K562 (cell line): ENCODE measurements at regions not wholly inside any gene's neighbourhood (a gene's known extent, or its start where the extent isn't known, plus 50 kb on each side); places are given as distances from the start of the nearest gene placed in this dataset.

Experiments
- CCNT2 ChIP-seq: IDR thresholded peaks from 2 replicates; pipeline ENCODE4 v1.6.1; 2011; ENCODE audit warnings: borderline replicate concordance, low read depth, mild to moderate bottlenecking, moderate library complexity, mixed read lengths, low read length; ENCODE audit not compliant: insufficient read length; ENCODE audit errors: extremely low read depth
- HMGN3 ChIP-seq: IDR thresholded peaks from 2 replicates; pipeline ENCODE4 v1.6.1; 2011; ENCODE audit warnings: borderline replicate concordance, low read depth, mild to moderate bottlenecking, mixed read lengths, low read length; ENCODE audit not compliant: insufficient read length; ENCODE audit errors: extremely low read depth
- KLF1 ChIP-seq: fragments of 450-650 bp; IDR thresholded peaks from 2 replicates; pipeline ENCODE4 v1.6.1; 2016; ENCODE audit warnings: missing genetic modification characterization, missing compliant biosample characterization
- MYNN ChIP-seq, 2 experiments: sonication (generic); formaldehyde crosslinking in 1 of 2; IDR thresholded peaks; 2 replicates each; pipeline versions ENCODE4 v1.5.0 to v1.6.1; 2016 to 2020; ENCODE audit warnings: antibody characterized with exemption in 1 of 2, missing genetic modification reagents in 1 of 2
- PHTF2 ChIP-seq: fragments of 250-450 bp; sonication (Bioruptor Pico); IDR thresholded peaks from 2 replicates; pipeline ENCODE4 v1.5.0; 2021; ENCODE audit warnings: mild to moderate bottlenecking
- ZNF23 ChIP-seq: fragments of 250-450 bp; sonication (Bioruptor Pico); IDR thresholded peaks from 2 replicates; pipeline ENCODE4 v1.4.0; 2020; ENCODE audit warnings: mild to moderate bottlenecking
- TF ChIP-seq, protein P1 (sequence below): fragments of 250-450 bp; sonication (Bioruptor Pico); IDR thresholded peaks from 2 replicates; pipeline ENCODE4 v1.4.0; 2020
- TF ChIP-seq, protein P2 (sequence below), 2 experiments: fragments of 250-450 bp in 1 of 2; fragments of 450-650 bp in 1 of 2; sonication (Bioruptor Pico) in 1 of 2; IDR thresholded peaks; 2 replicates each; pipeline versions ENCODE4 v1.6.1 to v1.8.0; 2016 to 2021; ENCODE audit warnings: mild to moderate bottlenecking in 2 of 2, moderate library complexity in 2 of 2, missing compliant biosample characterization in 1 of 2, missing genetic modification characterization in 1 of 2

DNA sequence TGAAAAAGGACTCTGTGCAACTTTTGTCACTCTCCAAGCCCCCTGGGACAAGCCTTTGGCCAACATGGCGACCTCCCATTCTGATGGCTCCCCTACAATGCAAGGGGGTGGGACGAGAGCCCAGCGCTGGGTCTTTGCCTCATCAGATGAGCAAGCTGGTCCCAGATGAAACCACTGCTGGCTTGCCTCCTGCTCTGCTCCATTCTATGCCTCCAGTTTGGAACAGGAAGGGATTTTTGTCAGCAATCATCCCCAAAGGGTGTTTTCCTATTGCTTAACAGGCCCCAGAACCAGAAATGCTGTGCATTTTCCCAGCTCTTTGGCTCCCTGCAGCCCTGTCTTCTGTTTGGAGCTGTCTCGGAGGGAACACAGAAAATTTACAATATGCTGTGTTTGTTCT, 412.7 kb downstream of the MAFB start (continued):
- TF ChIP-seq, protein P1, sequence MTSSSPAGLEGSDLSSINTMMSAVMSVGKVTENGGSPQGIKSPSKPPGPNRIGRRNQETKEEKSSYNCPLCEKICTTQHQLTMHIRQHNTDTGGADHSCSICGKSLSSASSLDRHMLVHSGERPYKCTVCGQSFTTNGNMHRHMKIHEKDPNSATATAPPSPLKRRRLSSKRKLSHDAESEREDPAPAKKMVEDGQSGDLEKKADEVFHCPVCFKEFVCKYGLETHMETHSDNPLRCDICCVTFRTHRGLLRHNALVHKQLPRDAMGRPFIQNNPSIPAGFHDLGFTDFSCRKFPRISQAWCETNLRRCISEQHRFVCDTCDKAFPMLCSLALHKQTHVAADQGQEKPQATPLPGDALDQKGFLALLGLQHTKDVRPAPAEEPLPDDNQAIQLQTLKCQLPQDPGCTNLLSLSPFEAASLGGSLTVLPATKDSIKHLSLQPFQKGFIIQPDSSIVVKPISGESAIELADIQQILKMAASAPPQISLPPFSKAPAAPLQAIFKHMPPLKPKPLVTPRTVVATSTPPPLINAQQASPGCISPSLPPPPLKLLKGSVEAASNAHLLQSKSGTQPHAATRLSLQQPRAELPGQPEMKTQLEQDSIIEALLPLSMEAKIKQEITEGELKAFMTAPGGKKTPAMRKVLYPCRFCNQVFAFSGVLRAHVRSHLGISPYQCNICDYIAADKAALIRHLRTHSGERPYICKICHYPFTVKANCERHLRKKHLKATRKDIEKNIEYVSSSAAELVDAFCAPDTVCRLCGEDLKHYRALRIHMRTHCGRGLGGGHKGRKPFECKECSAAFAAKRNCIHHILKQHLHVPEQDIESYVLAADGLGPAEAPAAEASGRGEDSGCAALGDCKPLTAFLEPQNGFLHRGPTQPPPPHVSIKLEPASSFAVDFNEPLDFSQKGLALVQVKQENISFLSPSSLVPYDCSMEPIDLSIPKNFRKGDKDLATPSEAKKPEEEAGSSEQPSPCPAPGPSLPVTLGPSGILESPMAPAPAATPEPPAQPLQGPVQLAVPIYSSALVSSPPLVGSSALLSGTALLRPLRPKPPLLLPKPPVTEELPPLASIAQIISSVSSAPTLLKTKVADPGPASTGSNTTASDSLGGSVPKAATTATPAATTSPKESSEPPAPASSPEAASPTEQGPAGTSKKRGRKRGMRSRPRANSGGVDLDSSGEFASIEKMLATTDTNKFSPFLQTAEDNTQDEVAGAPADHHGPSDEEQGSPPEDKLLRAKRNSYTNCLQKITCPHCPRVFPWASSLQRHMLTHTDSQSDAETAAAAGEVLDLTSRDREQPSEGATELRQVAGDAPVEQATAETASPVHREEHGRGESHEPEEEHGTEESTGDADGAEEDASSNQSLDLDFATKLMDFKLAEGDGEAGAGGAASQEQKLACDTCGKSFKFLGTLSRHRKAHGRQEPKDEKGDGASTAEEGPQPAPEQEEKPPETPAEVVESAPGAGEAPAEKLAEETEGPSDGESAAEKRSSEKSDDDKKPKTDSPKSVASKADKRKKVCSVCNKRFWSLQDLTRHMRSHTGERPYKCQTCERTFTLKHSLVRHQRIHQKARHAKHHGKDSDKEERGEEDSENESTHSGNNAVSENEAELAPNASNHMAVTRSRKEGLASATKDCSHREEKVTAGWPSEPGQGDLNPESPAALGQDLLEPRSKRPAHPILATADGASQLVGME: no peak
- TF ChIP-seq, protein P2, sequence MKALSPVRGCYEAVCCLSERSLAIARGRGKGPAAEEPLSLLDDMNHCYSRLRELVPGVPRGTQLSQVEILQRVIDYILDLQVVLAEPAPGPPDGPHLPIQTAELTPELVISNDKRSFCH (CRISPR knock-in tag; IDR thresholded peaks at IDR 0.05): no peak
- TF ChIP-seq, protein P2 (tag; IDR thresholded peaks at IDR 0.05): no peak
- no peak for TF ChIP-seq MYNN (IDR thresholded peaks at IDR 0.05)
- no peak for TF ChIP-seq MYNN (CRISPR knock-in tag; IDR thresholded peaks at IDR 0.05)
- TF ChIP-seq KLF1 (tag): no peak
- no peak for TF ChIP-seq CCNT2
- no peak for TF ChIP-seq PHTF2 (CRISPR knock-in tag)
- no peak for TF ChIP-seq HMGN3
- TF ChIP-seq ZNF23: no peak
